HUDEP-2 (cell line): ENCODE measurements at regions not wholly inside any gene's neighbourhood (a gene's known extent, or its start where the extent isn't known, plus 50 kb on each side); places are given as distances from the start of the nearest gene placed in this dataset.

Experiments
- DNase-seq, 76 experiments: peaks; one replicate each; lab custom pipeline; 2025; ENCODE audit not compliant: unreplicated experiment in 76 of 76; lab: John Stamatoyannopoulos, UW

DNA sequence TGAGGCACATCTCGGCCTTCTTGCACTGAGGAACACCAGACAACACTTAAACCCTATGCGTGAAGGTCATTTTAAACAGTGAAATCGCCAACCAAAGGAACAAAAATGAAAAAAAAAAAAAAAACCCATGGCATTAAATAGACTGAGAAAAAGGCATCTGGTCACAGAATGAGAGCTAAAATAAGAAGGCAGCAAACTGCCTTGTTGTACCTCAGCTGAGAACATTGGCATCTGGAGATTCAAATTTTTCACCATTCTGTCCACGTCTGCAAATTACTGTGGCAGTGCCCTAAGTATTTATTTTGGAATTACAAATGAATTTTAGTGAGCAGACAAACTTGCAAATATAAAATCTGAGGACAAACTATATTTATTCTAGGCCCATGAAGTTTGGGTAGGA, 82.6 kb upstream of the POU1F1 start:
- no peak for DNase-seq

- no peak for DNase-seq
These were observed 81.7 kb upstream of the POU1F1 start for GRCh38 chr3:87358066-87358465.

DNA sequence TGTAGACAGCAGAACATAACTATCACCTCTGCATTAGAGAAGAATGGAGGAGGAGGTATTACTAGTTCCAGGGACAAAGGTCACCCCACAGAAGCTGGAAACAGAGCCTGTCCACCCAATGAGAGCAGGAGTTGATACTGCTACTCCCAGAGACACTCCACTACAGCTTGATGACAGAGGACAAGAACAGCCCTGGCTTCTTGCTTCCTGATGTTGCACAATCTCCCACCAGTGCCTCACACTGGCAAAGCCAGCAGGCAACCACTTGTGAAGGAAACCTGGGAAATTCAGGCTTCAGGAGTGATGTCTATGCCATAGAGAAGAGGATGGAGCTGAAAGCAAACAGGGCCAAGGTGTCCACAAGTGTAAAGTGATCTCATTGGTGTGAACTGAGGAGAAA, 78.0 kb upstream of the POU1F1 start:
- no peak for DNase-seq

- no peak for DNase-seq
These were observed 75.6 kb upstream of the POU1F1 start for GRCh38 chr3:87351937-87352336.

DNA sequence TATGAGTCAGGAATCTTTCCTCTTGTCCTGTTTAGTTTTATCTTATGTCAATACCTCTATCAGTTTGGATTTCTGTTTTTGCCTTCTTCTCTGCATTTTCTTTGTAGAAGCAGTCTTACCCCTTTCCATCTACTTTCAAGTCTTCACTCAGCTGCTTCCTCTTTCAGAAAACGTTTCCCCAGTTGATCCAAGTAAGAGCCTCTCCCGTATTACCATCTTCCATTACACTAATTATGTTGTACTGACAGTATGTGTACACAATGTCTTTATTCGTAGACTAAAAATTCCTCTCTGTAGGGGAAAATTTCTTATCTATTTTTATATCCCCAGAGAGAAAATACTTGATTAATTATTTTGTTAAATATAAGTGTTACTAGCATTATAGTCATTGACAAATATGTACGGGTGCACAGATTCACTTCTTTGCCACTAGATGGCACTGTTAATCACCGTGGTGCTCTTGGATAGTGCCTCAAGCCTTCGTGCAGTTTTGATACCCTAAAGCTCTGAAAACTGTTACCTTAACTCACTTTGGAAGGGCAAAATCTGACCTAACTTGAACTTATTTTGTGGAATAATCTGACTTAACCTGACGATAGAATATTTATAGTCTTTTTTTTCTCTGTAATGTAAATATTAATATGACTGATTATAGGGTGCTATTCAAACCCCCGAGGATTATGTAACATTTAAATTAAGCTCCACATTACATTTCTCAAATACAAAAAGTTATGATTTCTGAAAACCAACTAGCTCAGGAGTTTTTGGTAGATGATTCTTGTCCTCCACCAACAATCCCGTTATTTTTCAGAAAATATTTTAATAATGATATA, 74.2 kb upstream of the POU1F1 start:
- peak in 21 of 76 experiments; percentile 0 to 39 (median 11) for DNase-seq

GRCh38 chr3:87349833-87350232, 73.4 kb upstream of the POU1F1 start:
- DNase-seq, result no peak

GRCh38 chr3:87336761-87337160, 60.4 kb upstream of the POU1F1 start:
- DNase-seq, result no peak

DNA sequence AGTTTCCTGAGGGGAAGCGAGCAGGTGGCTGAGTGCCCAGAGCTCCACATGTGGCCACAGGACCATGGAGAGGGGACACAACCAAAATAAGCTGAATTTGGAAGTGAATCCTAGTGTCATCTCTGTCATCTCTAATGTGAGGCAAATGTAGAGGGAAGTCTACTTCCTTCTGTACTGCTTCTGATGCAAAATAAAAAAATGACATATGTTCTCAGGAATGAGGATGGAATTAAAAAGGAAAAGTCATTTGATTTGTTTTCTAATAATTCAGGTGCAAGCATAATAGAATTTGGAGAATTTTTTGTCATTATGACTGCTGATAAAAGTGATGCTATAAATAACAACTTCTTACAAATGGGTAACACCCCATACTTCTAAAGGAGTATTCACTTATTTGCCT, 59.5 kb upstream of the POU1F1 start:
- DNase-seq, result no peak

- DNase-seq, result peak in 3 of 76 experiments; percentile 0 to 4 (median 2)
These were observed 57.1 kb upstream of the POU1F1 start for GRCh38 chr3:87333393-87333892.

- no peak for DNase-seq
These were observed 56.4 kb upstream of the POU1F1 start for GRCh38 chr3:87332789-87333188.

DNA sequence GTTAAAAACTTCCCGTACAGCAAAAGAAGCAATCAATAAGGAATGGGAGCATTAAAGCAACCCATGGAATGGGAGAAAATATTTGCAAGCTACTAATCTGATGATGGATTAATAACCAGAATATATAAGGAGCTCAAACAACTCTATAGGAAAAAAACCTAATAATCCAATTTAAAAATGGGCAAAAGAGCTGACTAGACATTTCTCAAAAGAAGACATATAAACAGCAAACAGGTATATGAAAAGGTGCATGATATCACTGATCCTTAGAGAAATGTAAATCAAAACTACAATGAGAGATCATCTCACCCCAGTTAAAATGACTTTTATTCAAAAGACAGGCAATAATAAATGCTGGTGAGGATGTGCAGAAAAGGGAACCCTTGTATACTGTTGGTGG, 52.7 kb upstream of the POU1F1 start:
- no peak for DNase-seq
